ENCODE measurements at regions not wholly inside any gene's neighbourhood (a gene's known extent, or its start where the extent isn't known, plus 50 kb on each side); places are given as distances from the start of the nearest gene placed in this dataset.
"Not testable (repeated sequence)": the region's sequence is repeated elsewhere in the genome, so short reads cannot be mapped to it uniquely, and the experiment has no call there.

DNA sequence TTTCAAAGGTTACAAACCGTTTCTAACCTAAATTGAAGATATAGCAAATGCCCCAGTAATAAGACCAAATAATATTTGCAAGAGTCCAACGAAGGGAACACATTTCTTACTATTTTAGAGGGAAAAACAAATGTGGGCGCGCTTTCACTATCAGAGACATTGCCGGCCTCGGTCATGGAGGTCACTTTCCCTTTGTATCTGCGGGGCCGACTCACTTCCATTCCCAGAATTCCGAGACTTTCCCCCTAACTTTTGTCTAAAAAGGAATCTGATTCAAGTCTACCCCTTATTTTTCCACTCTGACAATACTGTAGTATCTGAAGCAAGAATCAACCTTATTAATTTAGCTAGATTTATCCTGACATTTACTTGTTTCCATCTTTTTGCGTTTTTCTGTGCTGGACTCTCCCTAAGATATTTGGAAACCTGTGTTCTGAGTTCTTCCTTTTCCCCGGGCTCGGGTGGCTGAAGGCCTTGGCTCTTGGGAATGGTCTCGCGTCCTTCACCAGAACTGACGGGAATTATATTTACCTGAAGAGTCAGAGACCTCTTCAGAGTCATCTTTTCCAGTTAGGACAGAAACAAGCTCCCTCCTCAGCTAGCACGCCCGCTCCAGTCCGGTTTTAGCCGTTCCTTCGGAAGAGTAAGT lies 71.8 kb upstream of the ZNF184 start:
- no peak for DNase-seq (ENCODE audit: low read depth)

DNA sequence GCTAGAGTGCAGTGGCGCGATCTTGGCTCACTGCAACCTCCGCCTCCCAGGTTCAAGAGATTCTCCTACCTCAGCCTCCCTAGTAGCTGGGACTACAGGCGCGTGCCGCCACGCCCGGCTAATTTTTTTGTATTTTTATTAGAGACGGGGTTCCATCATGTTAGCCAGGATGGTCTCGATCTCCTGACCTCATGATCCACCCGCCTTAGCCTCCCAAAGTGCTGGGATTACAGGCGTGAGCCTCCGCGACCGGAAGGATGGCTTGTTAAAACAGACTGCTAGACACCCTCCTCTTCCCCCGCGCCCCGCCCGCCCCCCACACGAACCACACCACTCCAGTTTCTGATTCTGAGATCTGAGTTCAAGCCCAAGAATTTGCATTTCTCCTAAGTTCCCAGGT lies 71.2 kb upstream of the ZNF184 start:
- DNase-seq (ENCODE audit: low read depth), result not testable (repeated sequence)

- no peak for DNase-seq (ENCODE audit: low read depth)
These were observed 69.6 kb upstream of the ZNF184 start for GRCh38 chr6:27542485-27542884.

DNA sequence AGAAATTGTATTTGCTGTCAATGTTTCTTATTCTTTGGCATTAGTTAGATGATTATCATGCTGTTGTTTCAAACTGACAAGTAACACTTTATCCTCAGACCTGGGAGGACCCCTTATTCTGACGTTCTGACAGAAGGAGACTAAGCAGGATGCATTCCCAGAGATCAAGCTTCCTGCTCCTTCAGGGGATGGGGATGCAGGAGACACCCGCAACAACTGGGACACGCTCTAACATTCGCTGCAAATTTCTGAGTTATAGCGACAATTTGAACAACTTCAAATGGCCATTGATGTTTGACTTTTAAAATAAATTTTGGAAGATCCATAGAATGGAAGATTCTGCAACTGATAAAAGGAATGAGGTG lies 69.0 kb upstream of the ZNF184 start:
- no peak for DNase-seq (ENCODE audit: low read depth)

- DNase-seq (ENCODE audit: low read depth), result no peak
These were observed 68.5 kb upstream of the ZNF184 start for GRCh38 chr6:27541212-27541932.

- no peak for DNase-seq (ENCODE audit: low read depth)
These were observed 66.6 kb upstream of the ZNF184 start for GRCh38 chr6:27539551-27539950.

DNA sequence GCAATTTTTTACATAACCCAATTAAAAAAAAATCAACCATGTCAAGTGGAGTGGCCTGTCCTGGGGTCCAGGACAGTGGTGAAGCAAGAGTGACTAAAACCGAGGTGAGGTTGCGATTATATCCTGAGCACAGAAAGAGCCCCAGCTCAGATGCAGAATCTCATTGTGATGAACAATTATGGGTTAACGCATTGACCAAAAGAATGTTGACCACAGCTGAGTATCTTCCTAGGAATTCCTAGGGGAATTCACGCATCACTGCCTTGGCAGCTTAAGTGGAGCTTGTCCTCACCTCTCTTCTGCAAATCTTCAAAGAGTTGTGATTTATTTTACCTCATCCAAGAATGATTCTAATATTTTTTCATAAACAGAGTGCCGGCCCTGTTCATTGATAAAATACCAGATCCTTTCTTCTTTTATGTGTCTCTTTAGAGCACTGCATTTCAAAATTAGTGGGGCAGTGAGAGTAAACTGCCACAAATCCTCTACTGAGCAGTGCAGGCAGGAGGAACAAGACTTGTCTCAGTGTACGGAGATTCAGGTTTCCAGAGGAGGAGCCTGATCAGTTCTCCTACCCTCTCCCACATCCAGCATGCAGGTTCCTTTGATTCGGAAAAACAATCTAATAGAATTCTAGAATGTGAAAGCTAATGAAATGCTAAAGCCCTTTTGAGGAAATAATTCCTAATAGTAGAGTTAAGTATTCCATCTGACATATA lies 60.1 kb upstream of the ZNF184 start:
- DNase-seq (ENCODE audit: low read depth), result peak; percentile 37

GRCh38 chr6:27531772-27532459 lies 59.0 kb upstream of the ZNF184 start:
- no peak for DNase-seq (ENCODE audit: low read depth)

- DNase-seq (ENCODE audit: low read depth), result not testable (repeated sequence)
These were observed 56.9 kb upstream of the ZNF184 start for GRCh38 chr6:27529796-27530195.

DNA sequence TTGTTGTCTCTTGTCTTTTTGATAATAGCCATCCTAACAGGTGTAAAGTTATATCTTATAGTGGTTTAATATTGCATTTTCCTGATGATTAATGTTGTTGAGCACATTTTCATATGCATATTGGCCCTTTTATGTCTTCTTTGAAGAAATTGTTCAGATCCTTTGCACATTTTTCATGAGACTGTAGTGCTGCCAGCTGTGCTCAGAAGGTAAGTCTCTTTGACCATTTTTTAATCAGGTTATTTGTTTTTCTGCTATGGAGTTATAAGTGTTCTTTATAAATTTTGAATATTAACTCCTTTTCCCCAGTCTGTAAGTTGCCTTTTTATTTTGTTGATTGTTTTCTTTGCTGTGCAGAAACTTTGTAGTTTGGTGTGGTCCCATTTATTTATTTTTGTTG lies 55.8 kb upstream of the ZNF184 start:
- DNase-seq (ENCODE audit: low read depth), result no peak

All from EH (cell line).